ENCODE measurements at regions not wholly inside any gene's neighbourhood (a gene's known extent, or its start where the extent isn't known, plus 50 kb on each side); places are given as distances from the start of the nearest gene placed in this dataset.

DNA sequence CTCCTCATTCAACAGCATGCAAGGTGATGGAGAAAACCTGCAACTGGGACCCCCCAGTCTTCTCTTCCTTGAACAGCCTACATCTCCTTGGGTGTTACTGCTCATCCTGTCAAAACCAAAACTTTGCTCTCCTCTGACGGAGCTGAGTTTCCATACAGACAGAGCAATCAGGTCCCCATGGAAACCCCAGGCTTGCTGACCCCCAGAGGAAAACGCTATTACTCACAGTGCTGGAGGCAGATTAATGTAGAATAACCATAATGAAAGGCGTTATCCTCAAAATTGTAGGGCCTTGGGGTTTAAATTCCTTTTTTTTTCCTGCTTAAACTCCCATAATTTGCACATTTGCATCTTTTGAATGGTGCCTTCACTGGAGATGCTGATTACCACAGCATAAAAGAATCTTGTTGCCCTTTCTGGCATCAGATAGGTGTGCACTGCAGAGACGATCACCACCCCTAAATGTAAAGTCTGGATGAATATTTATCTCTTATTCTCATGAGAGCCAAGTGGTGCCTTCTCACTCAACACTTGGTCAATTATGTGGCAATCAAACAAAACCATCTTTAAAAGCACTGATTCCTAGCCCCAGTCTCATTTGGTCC is 126.3 kb downstream of the MSX2 start:
- H3K36me3 ChIP-seq (ENCODE audit: control insufficient read depth, insufficient read depth, low read length), result no peaks in the 10 kb centered on the region
- Mint-ChIP-seq H3K27ac (no peak overlapping the region), H3K36me3 (ENCODE audit: low read depth) (no peaks in the 10 kb centered on the region), H3K4me1 (no peaks in the 10 kb centered on the region), H3K4me3 (no peak overlapping the region), H3K27me3 (ENCODE audit: insufficient read depth) (no peaks in the 10 kb centered on the region), H3K9me3 (peaks cover 4% of the 10 kb centered on the region)
- no peak overlapping the region for H3K27ac ChIP-seq (ENCODE audit: low read depth, low read length)
- no peaks in the 10 kb centered on the region for H3K9me3 ChIP-seq (ENCODE audit: control insufficient read depth, low read length)
- WGBS, 2 experiments (ENCODE audit: insufficient coverage in 1 of 2, insufficient read length in 1 of 2), result 82 to 83% methylated on average over 1 to 4 of the region's 4 CpGs
- no peak overlapping the region for H3K9ac ChIP-seq (ENCODE audit: extremely low read depth, low read length, poor library complexity, severe bottlenecking)
- no peak for DNase-seq
- H3K27me3 ChIP-seq (ENCODE audit: control insufficient read depth, insufficient read depth, low read length, poor library complexity, severe bottlenecking), result no peaks in the 10 kb centered on the region
- H3K4me1 ChIP-seq (ENCODE audit: control insufficient read depth, insufficient read depth, low read length), result no peaks in the 10 kb centered on the region
- TF ChIP-seq, protein P1, sequence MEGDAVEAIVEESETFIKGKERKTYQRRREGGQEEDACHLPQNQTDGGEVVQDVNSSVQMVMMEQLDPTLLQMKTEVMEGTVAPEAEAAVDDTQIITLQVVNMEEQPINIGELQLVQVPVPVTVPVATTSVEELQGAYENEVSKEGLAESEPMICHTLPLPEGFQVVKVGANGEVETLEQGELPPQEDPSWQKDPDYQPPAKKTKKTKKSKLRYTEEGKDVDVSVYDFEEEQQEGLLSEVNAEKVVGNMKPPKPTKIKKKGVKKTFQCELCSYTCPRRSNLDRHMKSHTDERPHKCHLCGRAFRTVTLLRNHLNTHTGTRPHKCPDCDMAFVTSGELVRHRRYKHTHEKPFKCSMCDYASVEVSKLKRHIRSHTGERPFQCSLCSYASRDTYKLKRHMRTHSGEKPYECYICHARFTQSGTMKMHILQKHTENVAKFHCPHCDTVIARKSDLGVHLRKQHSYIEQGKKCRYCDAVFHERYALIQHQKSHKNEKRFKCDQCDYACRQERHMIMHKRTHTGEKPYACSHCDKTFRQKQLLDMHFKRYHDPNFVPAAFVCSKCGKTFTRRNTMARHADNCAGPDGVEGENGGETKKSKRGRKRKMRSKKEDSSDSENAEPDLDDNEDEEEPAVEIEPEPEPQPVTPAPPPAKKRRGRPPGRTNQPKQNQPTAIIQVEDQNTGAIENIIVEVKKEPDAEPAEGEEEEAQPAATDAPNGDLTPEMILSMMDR (conservative IDR thresholded peaks at IDR 0.05), result no peak
- H3K4me3 ChIP-seq (ENCODE audit: low read length), result no peak overlapping the region

DNA sequence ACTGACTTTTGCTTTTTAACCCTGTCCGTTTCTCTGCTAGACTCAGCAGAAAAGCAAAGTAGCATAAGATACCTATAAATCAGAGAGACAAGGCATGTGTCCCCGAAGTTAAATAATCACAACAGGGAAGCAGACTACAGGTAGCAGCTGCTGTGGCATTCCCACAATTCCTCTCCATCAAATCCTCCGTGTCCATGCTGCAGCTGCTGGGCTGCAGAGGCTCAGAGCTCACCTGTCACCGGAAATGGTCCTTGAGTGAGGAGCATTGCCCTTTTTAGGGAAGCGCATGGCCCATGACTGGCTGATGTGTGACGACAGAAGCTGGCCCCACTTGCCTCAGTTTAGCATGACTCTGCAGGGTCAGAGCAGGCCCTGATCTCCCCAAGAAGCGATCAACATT is 125.0 kb downstream of the MSX2 start:
- TF ChIP-seq, protein P1 (conservative IDR thresholded peaks at IDR 0.05), result no peak
- no peak for DNase-seq
- Histone ChIP-seq H3K27ac (ENCODE audit: low read depth, low read length) (no peak overlapping the region), H3K9me3 (ENCODE audit: control insufficient read depth, low read length) (no peaks in the 10 kb centered on the region), H3K9ac (ENCODE audit: extremely low read depth, low read length, poor library complexity, severe bottlenecking) (no peak overlapping the region), H3K4me3 (ENCODE audit: low read length) (no peak overlapping the region), H3K27me3 (ENCODE audit: control insufficient read depth, insufficient read depth, low read length, poor library complexity, severe bottlenecking) (no peaks in the 10 kb centered on the region), H3K4me1 (ENCODE audit: control insufficient read depth, insufficient read depth, low read length) (no peaks in the 10 kb centered on the region), H3K36me3 (ENCODE audit: control insufficient read depth, insufficient read depth, low read length) (no peaks in the 10 kb centered on the region)
- no peaks in the 10 kb centered on the region for H3K27me3 Mint-ChIP-seq (ENCODE audit: insufficient read depth)
- H3K36me3 Mint-ChIP-seq (ENCODE audit: low read depth), result no peaks in the 10 kb centered on the region
- peaks cover 4% of the 10 kb centered on the region for H3K9me3 Mint-ChIP-seq
- H3K27ac Mint-ChIP-seq, result no peak overlapping the region
- no peak overlapping the region for H3K4me3 Mint-ChIP-seq
- 90 to 96% methylated on average over 4 to 7 of the region's 7 CpGs for WGBS, 2 experiments (ENCODE audit: insufficient coverage in 1 of 2, insufficient read length in 1 of 2)
- peaks cover 8% of the 10 kb centered on the region for H3K4me1 Mint-ChIP-seq

DNA sequence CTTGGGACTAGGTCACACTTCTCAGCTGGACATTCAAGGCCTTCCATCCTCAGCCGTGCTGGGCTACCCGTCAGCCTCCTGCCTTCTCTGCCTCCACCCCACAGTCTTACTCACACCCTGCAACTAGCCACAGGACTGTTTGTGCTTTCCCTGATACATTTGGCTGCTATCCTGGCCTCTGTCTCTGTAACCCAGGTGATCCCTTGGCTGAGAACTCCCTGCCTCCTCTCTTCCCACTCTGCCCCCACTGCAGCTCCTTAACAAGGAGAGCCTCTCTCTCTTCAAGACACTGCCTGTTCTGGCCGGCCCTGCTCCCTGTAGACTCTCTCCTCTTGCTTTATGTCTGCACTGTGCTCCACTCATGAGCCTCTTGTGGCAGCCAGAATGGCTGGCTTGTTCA is 120.6 kb downstream of the MSX2 start:
- Histone ChIP-seq H3K27ac (ENCODE audit: low read depth, low read length) (no peak overlapping the region), H3K36me3 (ENCODE audit: control insufficient read depth, insufficient read depth, low read length) (no peaks in the 10 kb centered on the region), H3K4me3 (ENCODE audit: low read length) (no peak overlapping the region), H3K27me3 (ENCODE audit: control insufficient read depth, insufficient read depth, low read length, poor library complexity, severe bottlenecking) (no peaks in the 10 kb centered on the region), H3K4me1 (ENCODE audit: control insufficient read depth, insufficient read depth, low read length) (peaks cover 14% of the 10 kb centered on the region), H3K9me3 (ENCODE audit: control insufficient read depth, low read length) (no peaks in the 10 kb centered on the region), H3K9ac (ENCODE audit: extremely low read depth, low read length, poor library complexity, severe bottlenecking) (no peak overlapping the region)
- Mint-ChIP-seq H3K9me3 (peaks cover 4% of the 10 kb centered on the region), H3K4me3 (no peak overlapping the region), H3K27ac (no peak overlapping the region), H3K4me1 (peaks cover 40% of the 10 kb centered on the region), H3K36me3 (ENCODE audit: low read depth) (no peaks in the 10 kb centered on the region), H3K27me3 (ENCODE audit: insufficient read depth) (no peaks in the 10 kb centered on the region)
- TF ChIP-seq, protein P1 (conservative IDR thresholded peaks at IDR 0.05), result no peak
- DNase-seq, result no peak
- WGBS, 2 experiments (ENCODE audit: insufficient coverage in 1 of 2, insufficient read length in 1 of 2), result 91 to 100% methylated on average over 2 to 3 of the region's 3 CpGs

All from endodermal cell (in vitro differentiated cells).